ENCODE measurements at regions not wholly inside any gene's neighbourhood (a gene's known extent, or its start where the extent isn't known, plus 50 kb on each side); places are given as distances from the start of the nearest gene placed in this dataset.

DNA sequence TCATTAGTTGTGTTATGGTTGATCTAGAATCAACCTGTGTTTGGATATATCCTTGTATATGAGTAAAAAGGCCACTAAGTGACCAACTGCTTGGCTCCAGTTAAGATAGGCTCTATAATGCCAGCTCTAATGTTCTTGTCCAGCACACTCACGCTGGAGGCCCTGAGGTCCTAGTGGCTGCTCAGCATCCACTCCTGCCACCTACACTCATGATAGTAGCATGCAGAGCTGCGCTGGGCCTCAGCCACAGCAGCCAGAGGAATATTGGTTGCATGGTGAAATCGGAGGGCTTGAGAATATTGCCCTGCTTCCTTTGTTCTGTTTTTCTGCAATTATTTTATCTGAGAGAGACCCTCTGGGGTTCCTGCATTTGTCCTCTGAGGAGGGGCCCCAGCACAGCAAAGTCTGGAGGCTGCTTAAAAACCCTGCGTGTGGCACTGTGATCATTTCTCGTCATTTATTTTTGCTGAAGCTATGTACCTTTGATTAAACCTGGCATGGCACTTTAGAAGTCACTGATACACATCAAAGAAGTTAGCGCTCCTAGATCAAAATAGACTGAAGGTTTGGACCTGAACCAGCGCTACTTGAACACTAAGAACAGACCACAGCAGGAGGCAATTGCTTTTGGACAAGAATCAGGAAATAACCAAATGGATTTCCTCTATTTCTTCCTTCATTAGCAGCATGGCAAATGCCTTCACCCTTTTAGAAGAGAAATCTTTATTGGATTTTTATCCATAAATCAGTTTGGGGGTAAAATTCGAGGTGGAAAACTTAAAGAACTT is 398.4 kb upstream of the ID4 start:
- H3K9me3 ChIP-seq: no peaks in the 10 kb centered on the region
- no peaks in the 10 kb centered on the region for H3K36me3 ChIP-seq
- H3K4me2 ChIP-seq: no peak overlapping the region
- no peaks in the 10 kb centered on the region for H3K27me3 ChIP-seq
- no peaks in the 10 kb centered on the region for H4K20me1 ChIP-seq
- no peak for TF ChIP-seq Cebpa-rat (IDR thresholded peaks at IDR 0.05)
- H3K9ac ChIP-seq: no peak overlapping the region
- H3K4me1 ChIP-seq: no peaks in the 10 kb centered on the region
- H3K27ac ChIP-seq: no peak overlapping the region
- H3K4me3 ChIP-seq: no peak overlapping the region

DNA sequence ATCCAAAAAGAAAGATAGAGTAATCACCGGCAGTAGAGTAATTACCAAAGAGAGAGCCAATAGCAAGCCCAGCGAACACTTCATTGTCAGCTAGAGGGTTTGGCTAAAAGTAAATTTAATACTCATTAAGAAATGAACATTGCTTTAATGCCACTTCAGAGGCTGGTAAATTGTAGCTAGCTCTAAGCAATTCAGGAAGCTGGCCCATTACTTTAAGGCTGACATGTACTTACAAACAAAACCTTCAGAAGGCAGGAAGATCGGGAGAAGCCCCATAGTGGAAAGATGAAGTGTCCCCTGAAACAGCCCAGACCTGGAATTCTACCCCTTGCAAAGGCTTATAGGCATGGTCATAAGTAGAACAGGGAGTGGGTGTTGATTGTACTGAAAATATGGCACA is 396.6 kb upstream of the ID4 start:
- H3K4me1 ChIP-seq: no peaks in the 10 kb centered on the region; the same call in 1 of the 2 replicates
- TF ChIP-seq Cebpa-rat (IDR thresholded peaks at IDR 0.05): no peak

DNA sequence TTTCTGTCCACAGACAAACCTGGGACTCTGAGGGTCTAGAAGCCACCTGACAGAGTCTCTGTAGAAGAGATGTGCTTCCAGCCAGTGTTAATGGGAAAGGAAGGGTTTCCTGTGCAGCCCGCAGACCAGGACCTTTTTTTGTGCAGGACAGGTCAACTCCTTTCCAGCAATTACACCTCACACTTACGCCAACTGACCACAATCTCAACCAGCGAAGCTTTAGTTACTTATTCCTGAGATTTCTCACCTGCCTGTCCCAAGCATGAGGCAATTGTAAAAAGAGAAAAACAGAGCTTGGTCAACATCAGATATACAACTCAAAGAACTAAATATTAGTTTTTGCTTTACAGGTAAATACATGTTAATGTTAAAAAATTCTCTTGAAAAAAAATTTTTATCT is 393.8 kb upstream of the ID4 start:
- no peak overlapping the region for H3K9ac ChIP-seq
- H3K4me1 ChIP-seq: no peaks in the 10 kb centered on the region; the same call in 1 of the 2 replicates
- no peaks in the 10 kb centered on the region for H3K9me3 ChIP-seq
- H3K4me3 ChIP-seq: no peak overlapping the region
- H3K27ac ChIP-seq: no peak overlapping the region
- H3K36me3 ChIP-seq: no peaks in the 10 kb centered on the region
- TF ChIP-seq Cebpa-rat (IDR thresholded peaks at IDR 0.05): no peak
- H3K27me3 ChIP-seq: no peaks in the 10 kb centered on the region
- H4K20me1 ChIP-seq: no peaks in the 10 kb centered on the region
- no peak overlapping the region for H3K4me2 ChIP-seq

More for the DNA sequence above, 396.6 kb upstream of the ID4 start:
- H3K36me3 ChIP-seq: no peaks in the 10 kb centered on the region
- no peaks in the 10 kb centered on the region for H4K20me1 ChIP-seq
- no peak overlapping the region for H3K4me2 ChIP-seq
- no peak overlapping the region for H3K4me3 ChIP-seq
- H3K9me3 ChIP-seq: no peaks in the 10 kb centered on the region
- no peak overlapping the region for H3K27ac ChIP-seq
- H3K27me3 ChIP-seq: no peaks in the 10 kb centered on the region
- H3K9ac ChIP-seq: no peak overlapping the region

DNA sequence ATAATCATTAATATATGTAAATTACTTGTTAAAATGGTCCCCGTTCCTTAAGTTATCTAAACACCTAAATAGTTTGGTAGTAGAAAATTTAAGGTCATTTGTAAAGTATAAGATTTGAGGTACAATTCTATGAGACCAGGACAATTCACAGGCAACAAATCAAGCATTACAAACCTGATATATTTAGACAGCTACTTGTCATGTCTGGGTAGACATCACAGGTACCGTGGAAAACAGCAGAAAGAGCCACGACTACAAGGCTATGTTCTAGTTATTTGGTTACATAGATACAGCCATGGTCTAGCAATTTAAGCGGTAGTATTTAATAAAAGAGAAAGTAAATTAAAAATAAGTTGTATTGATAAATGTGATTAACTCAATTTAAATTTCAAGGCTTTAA is 393.1 kb upstream of the ID4 start:
- no peak for TF ChIP-seq Cebpa-rat (IDR thresholded peaks at IDR 0.05)
- Histone ChIP-seq H3K9ac (no peak overlapping the region), H3K4me2 (no peak overlapping the region), H3K36me3 (no peaks in the 10 kb centered on the region), H4K20me1 (no peaks in the 10 kb centered on the region), H3K9me3 (no peaks in the 10 kb centered on the region), H3K27me3 (no peaks in the 10 kb centered on the region), H3K4me1 (no peaks in the 10 kb centered on the region; the same call in 1 of the 2 replicates), H3K27ac (no peak overlapping the region), H3K4me3 (no peak overlapping the region)

DNA sequence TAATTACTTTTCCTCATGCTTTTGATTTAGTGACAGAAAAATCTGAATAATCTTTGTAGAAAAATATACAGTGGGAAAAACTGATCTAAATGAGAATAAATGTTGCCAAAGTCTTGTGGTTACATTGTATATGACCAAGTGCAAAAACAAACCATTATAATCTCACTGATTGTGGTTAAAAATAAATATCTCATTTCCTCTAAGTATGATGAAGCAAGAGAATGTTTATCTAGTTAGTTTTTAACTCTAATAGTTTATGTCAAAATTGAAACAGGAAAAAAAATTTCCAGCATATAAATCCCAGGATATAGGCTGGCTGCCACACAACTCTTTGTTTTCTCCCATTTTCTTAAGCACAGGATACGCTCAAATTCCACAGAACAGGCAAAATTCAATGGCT is 392.7 kb upstream of the ID4 start:
- Histone ChIP-seq H3K9ac (no peak overlapping the region), H3K9me3 (no peaks in the 10 kb centered on the region), H3K4me1 (no peaks in the 10 kb centered on the region; the same call in 1 of the 2 replicates), H4K20me1 (no peaks in the 10 kb centered on the region), H3K36me3 (no peaks in the 10 kb centered on the region), H3K4me2 (no peak overlapping the region), H3K4me3 (no peak overlapping the region), H3K27ac (no peak overlapping the region), H3K27me3 (no peaks in the 10 kb centered on the region)
- TF ChIP-seq Cebpa-rat (IDR thresholded peaks at IDR 0.05): no peak

DNA sequence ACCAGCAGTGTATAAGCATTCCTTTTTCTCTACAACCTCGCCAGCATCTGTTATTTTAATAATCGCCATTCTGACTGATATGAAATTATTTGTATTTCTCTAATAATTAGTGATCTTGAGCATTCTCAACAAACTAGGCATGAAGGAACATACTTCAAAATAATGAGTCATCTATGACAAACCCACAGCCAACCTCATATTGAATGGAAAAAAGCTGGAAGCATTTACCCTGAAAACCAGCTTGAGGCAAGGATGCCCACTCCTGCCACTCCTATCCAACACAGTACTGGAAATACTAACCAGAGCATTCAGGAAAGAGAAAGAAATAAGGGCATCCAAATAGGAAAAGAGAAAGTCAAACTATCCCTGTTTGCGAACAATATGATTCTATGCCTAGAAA is 390.6 kb upstream of the ID4 start:
- no peak overlapping the region for H3K4me3 ChIP-seq
- H3K27me3 ChIP-seq: no peaks in the 10 kb centered on the region
- no peaks in the 10 kb centered on the region for H3K36me3 ChIP-seq
- H4K20me1 ChIP-seq: no peaks in the 10 kb centered on the region
- H3K9me3 ChIP-seq: no peaks in the 10 kb centered on the region
- no peak for TF ChIP-seq Cebpa-rat (IDR thresholded peaks at IDR 0.05)
- no peak overlapping the region for H3K9ac ChIP-seq
- no peak overlapping the region for H3K4me2 ChIP-seq
- H3K4me1 ChIP-seq: no peaks in the 10 kb centered on the region; the same call in 1 of the 2 replicates
- H3K27ac ChIP-seq: no peak overlapping the region

DNA sequence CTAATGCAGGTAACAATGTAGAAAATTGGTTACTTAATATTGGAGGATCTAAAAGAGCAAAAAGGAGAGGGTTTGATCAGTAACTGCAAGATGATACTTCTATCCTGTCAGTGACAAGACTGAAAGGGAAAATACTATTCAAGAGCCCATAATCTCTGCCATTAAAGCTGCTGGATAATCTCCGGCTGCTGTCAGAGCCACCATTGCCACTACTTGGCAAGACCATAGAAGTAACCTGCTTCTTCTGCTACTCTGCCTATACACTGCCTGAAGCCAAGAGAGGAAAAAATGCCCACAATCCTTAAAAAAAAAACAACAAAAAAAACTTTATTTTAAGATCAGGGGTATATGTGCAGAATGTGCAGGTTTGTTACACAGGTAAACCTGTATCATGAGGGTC is 386.5 kb upstream of the ID4 start:
- H3K4me2 ChIP-seq: no peak overlapping the region
- H3K9me3 ChIP-seq: no peaks in the 10 kb centered on the region
- TF ChIP-seq Cebpa-rat (IDR thresholded peaks at IDR 0.05): no peak
- no peak overlapping the region for H3K4me3 ChIP-seq
- H3K27ac ChIP-seq: no peak overlapping the region
- no peaks in the 10 kb centered on the region for H4K20me1 ChIP-seq
- no peaks in the 10 kb centered on the region for H3K36me3 ChIP-seq
- H3K9ac ChIP-seq: no peak overlapping the region
- no peaks in the 10 kb centered on the region for H3K4me1 ChIP-seq
- no peaks in the 10 kb centered on the region for H3K27me3 ChIP-seq

DNA sequence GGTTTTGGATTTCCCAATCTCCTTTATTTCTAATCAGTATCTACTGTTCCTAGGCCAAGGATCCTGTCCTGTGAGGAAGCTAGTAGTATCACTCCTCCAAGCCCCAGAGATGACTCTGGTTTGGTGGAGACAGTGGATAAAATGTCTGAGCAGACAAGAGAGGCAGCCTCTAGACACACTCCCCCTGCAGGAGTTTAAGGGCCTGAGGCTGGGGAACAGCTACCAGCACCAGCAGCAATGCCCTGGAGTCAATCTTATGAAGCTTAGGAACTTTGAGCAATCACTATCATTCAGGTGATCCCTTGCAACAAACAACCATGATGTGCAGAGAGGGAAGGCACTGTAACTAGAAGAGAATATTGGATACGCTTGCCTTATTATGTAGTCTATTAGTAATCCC is 384.7 kb upstream of the ID4 start:
- Histone ChIP-seq H4K20me1 (no peaks in the 10 kb centered on the region), H3K36me3 (no peaks in the 10 kb centered on the region), H3K27ac (no peak overlapping the region), H3K4me1 (no peaks in the 10 kb centered on the region), H3K27me3 (no peaks in the 10 kb centered on the region), H3K9me3 (no peaks in the 10 kb centered on the region), H3K4me2 (no peak overlapping the region), H3K4me3 (no peak overlapping the region), H3K9ac (no peak overlapping the region)
- no peak for TF ChIP-seq Cebpa-rat (IDR thresholded peaks at IDR 0.05)

DNA sequence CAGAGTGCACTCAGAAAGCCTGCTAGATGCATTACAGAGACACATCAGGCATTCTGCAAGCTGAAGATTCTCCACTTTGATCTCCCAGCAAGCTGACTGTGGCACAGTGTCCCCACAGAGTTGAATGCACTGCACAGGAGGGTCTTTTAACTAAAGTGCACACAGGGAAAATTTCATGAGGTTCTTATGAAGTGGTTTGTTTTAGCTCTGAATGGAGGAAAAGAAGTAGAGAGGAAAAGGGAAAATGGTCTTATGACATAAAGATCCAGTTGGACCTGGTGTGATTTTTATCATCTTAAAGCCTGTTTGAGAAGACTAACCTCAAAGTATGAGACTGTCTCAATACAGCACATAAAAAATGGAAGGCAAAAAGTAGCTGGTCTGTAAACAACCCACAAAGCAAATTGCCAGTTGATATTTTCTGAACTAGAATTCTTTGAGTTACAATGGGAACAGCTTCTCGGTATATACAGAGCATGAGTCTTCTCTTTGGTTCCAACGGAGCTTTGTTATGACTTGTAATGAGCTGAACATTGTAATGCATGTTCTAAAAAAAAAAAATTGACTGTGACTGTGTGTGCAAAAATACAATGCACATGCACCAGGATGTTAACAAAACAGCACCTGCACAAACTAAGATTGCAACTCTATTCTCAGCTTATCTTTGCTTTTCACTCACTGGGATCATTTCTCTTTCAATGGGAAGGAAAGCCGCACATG is 383.0 kb upstream of the ID4 start:
- Histone ChIP-seq H3K27ac (no peak overlapping the region), H3K36me3 (no peaks in the 10 kb centered on the region), H3K9me3 (no peaks in the 10 kb centered on the region), H3K4me3 (no peak overlapping the region), H3K4me1 (no peaks in the 10 kb centered on the region), H4K20me1 (no peaks in the 10 kb centered on the region), H3K4me2 (no peak overlapping the region), H3K9ac (no peak overlapping the region), H3K27me3 (no peaks in the 10 kb centered on the region)
- TF ChIP-seq Cebpa-rat (IDR thresholded peaks at IDR 0.05): no peak

DNA sequence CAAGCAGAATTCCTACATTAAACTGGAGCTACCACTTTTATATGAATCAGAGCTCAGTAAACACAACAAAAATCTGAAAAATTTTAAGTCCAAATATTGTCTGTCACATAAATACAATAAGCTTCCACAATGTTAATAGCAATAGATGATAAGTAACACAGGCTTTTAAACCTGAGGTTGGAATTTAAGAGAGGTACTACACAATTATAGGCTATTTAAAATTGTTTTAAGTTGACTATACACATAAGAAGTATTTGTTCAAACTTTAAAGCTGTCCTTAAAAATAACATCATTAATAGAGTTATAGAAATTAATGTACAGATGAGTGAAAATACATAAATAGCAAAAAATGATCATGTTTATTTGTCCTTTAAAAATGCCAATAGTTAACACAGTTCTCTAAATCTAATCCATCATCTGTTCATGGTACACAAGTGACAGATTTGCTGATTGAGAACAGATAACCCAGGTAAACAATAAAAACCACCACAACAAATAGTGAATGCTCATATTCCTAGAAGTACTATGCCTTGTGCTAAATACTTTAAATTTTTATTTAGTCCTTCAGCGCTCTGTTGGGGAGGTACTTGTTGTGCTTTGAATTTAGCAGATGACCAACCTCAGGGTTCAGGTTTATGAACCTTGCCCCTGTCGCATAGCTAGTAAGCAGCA is 382.3 kb upstream of the ID4 start:
- no peak for TF ChIP-seq Cebpa-rat (IDR thresholded peaks at IDR 0.05)
- Histone ChIP-seq H3K4me2 (no peak overlapping the region), H3K27ac (no peak overlapping the region), H4K20me1 (no peaks in the 10 kb centered on the region), H3K4me3 (no peak overlapping the region), H3K9ac (no peak overlapping the region), H3K4me1 (no peaks in the 10 kb centered on the region), H3K27me3 (no peaks in the 10 kb centered on the region), H3K36me3 (no peaks in the 10 kb centered on the region), H3K9me3 (no peaks in the 10 kb centered on the region)
